Activated naive CD4-positive, alpha-beta T cell treated with anti-CD3 and anti-CD28 coated beads for 36 hours (primary cell): ENCODE measurements at regions not wholly inside any gene's neighbourhood (a gene's known extent, or its start where the extent isn't known, plus 50 kb on each side); places are given as distances from the start of the nearest gene placed in this dataset.

Source experiments
- CTCF ChIA-PET: fragments of 350-600 bp; sonication (Branson Sonifier 250); formaldehyde crosslinking; loops from one replicate; lab custom pipeline; 2021; ENCODE audit warnings: antibody characterized with exemption; lab: Charles Lee
- DNase-seq: peaks from one replicate; pipeline ENCODE4 v3.0.0-alpha.2; 2020
- H3K27ac Mint-ChIP-seq: one replicate; pipeline ENCODE4 v1.8.0; 2021; ENCODE audit warnings: mild to moderate bottlenecking, mixed read lengths
- H3K27me3 Mint-ChIP-seq: one replicate; pipeline ENCODE4 v1.8.0; 2021; ENCODE audit warnings: low read depth, mixed read lengths
- H3K36me3 Mint-ChIP-seq: one replicate; pipeline ENCODE4 v1.8.0; 2021; ENCODE audit warnings: low read depth, mixed read lengths
- H3K4me1 Mint-ChIP-seq: one replicate; pipeline ENCODE4 v1.8.0; 2021; ENCODE audit warnings: low read depth, mixed read lengths
- H3K4me3 Mint-ChIP-seq: one replicate; pipeline ENCODE4 v1.8.0; 2021; ENCODE audit warnings: mild to moderate bottlenecking, moderate library complexity, mixed read lengths
- H3K9me3 Mint-ChIP-seq: one replicate; pipeline ENCODE4 v1.8.0; 2021; ENCODE audit warnings: mixed read lengths
- intact Hi-C: fragments of 100-400 bp; cut with micrococcal nuclease; formaldehyde crosslinking; loops from one replicate; pipeline ENCODE4 v1.15.1; 2023

DNA sequence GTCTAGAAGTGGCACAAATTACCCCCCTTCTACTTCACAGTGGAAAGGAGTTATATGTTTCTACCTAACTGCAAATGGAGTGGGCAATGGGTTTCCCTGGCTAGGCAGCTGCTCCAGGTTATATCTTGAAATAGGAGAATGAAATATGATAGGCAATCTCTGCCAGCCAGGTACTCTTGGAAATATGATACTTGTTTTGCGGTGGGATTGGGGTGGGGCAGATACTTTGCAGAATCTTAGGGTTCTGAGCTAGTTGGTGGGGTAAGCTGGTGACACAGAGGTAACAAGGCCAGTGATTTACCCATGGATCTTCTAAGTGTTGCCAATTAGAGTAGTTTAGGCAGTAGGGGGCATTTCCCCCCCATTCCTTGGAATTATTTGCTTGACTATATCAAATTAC lies 140.1 kb downstream of the ATP23 start:
- no peaks in the 10 kb centered on the region for H3K36me3 Mint-ChIP-seq
- H3K27me3 Mint-ChIP-seq = peaks cover 2% of the 10 kb centered on the region
- CTCF ChIA-PET = no interaction called here
- no peaks in the 10 kb centered on the region for H3K9me3 Mint-ChIP-seq
- no peak for DNase-seq
- no peak overlapping the region for H3K27ac Mint-ChIP-seq
- no peak overlapping the region for H3K4me3 Mint-ChIP-seq
- intact Hi-C loops = no loop called here
- H3K4me1 Mint-ChIP-seq = no peaks in the 10 kb centered on the region

DNA sequence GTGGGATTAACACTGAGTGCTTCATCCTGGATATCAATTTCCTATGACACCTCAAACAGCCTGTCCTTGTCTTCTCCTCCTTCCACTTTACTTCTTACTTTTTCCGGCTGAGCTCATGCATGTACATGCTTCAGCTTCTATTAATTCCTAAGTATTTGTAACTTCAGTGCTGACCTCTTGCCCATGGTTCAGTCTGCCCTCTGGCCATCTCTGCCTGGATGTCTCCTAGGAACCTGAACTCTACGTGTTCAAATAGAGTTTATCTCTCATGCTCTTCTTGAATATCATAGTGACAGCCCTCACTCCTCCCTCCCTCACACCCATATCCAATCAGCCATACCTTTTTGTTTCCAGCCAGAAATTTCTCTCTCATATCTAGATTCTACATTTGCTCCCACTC lies 141.6 kb downstream of the ATP23 start:
- Mint-ChIP-seq H3K27me3 (peaks cover 2% of the 10 kb centered on the region), H3K9me3 (no peaks in the 10 kb centered on the region), H3K4me3 (no peak overlapping the region), H3K4me1 (no peaks in the 10 kb centered on the region), H3K36me3 (no peaks in the 10 kb centered on the region), H3K27ac (no peak overlapping the region)
- intact Hi-C loops = no loop called here
- CTCF ChIA-PET = no interaction called here
- DNase-seq = no peak

DNA sequence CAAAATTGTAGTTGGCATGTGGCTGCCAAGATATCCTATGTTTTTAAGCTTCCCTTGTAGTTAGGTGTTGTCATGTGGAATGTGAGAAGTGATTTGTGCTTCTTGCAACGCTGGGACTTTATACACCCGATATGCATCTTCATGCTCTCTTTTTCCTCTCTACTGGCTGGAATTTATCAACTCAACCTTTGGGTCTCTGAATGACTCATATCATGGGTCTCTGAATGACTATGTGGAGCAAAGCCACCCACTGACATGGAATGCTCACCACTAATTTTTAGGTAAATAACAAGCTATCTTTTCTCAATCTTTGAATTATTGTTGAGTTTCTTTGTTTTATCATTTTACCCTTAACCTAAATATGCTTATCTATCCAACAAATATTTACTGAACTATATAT lies 144.6 kb downstream of the ATP23 start:
- DNase-seq = no peak
- H3K36me3 Mint-ChIP-seq = no peaks in the 10 kb centered on the region
- no peak overlapping the region for H3K4me3 Mint-ChIP-seq
- H3K9me3 Mint-ChIP-seq = no peaks in the 10 kb centered on the region
- no peaks in the 10 kb centered on the region for H3K4me1 Mint-ChIP-seq
- intact Hi-C loops = no loop called here
- H3K27ac Mint-ChIP-seq = no peak overlapping the region
- peaks cover 2% of the 10 kb centered on the region for H3K27me3 Mint-ChIP-seq
- CTCF ChIA-PET = no interaction called here

DNA sequence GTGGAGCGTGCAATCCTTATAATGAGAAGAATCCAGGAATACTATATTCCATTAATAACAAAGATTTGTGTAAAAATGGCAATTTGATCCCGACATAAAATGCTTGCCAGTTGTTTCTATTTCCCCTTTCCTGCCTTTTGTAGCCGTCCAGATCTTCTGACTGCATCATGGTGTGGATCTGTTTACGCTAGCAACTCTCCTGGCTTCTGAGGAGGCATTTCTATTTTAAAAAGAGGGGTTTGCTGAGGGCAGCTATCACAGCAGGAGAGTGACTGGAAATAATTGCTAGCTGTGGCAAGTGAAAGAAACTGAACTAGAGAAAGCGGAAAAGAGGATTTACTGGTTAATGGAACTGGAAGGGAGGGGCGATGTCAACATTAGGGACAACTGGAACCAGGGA lies 145.6 kb downstream of the ATP23 start:
- DNase-seq = no peak
- intact Hi-C loops = no loop called here
- Mint-ChIP-seq H3K9me3 (no peaks in the 10 kb centered on the region), H3K4me3 (no peak overlapping the region), H3K27me3 (peaks cover 6% of the 10 kb centered on the region), H3K4me1 (no peaks in the 10 kb centered on the region), H3K36me3 (no peaks in the 10 kb centered on the region), H3K27ac (no peak overlapping the region)
- CTCF ChIA-PET = interaction anchor here (0.7 kb wide), 1 partner anchor 250 kb away, joined by 3 read pairs; no protein-coding TSS in a partner anchor

DNA sequence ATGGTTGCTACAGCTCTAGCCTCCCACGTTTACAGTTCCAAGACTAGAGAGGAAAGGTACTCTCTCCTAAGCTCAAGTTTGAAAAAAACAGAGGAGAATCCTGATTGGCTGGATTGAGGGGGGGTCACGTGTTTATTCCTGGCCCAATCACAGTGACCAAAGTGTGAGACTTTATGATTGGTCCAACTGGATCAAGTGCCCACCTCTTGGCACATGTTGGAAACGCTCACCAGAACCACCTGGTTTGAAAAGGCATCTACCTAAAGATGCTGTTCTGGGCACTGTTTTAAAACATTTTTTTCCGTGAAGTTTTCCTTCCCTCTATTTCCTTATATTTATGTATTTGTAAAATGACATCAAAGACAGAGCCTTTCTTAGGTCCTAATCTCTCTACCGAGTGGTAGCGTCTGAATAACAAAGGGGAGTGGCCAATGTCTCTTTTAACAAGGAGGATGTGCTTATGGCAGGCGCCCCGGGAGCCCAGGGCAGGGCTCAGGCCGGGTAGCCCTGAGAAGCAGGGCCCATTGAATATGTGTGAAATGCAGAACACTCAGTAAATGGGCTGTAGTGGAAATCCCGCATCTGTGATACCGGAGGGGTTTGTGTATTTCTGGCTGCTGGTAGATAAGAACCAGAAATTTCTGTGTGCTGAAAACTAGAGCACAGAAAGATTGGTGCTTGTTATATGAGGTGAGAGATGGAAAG lies 146.2 kb downstream of the ATP23 start:
- Mint-ChIP-seq H3K4me3 (no peak overlapping the region), H3K27me3 (peaks cover 6% of the 10 kb centered on the region), H3K36me3 (no peaks in the 10 kb centered on the region), H3K9me3 (no peaks in the 10 kb centered on the region), H3K4me1 (no peaks in the 10 kb centered on the region), H3K27ac (no peak overlapping the region)
- DNase-seq = no peak
- CTCF ChIA-PET = interaction anchor here (0.7 kb wide), 1 partner anchor 250 kb away, joined by 3 read pairs; no protein-coding TSS in a partner anchor
- intact Hi-C loops = no loop called here

DNA sequence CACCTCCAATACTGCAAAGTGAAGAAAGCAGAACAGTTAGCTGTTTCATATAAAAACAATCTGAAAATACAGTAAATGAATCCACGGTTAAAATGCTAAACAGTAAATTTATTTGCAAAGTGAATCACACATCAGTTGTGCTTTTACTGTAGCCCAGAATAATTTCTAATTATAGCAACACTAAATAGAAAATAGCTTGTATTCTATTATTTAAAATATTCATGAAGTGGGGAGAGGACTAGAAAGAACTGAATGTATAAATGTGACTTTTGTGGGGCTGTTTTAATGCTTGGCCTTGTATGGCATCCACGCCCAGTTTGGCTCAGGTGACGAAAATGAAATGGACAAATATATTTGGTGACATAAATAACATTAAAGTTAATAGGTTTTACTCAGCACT lies 148.2 kb downstream of the ATP23 start:
- no peak overlapping the region for H3K4me3 Mint-ChIP-seq
- H3K9me3 Mint-ChIP-seq = no peaks in the 10 kb centered on the region
- DNase-seq = no peak
- no peaks in the 10 kb centered on the region for H3K4me1 Mint-ChIP-seq
- no peaks in the 10 kb centered on the region for H3K36me3 Mint-ChIP-seq
- CTCF ChIA-PET = no interaction called here
- peaks cover 6% of the 10 kb centered on the region for H3K27me3 Mint-ChIP-seq
- H3K27ac Mint-ChIP-seq = no peak overlapping the region
- intact Hi-C loops = no loop called here

DNA sequence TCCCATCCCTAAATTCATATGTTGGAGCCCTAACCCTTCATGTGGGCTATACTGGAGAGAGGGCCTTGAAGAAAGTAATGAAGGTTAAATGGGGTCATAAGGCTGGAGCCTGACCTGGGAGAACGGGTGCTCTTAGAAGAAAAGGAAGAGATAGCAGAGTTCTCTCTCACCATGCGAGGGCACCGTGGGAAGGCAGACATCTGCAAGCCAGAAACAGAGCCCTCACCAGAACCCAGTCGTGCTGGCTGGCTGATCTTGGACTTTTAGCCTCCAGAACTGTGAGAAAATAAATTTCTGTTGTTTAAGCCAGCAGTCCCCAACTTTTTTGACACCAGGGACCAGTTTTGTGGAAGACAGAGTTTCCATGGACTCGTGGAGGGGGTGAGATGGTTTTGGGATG lies 149.3 kb downstream of the ATP23 start:
- CTCF ChIA-PET = no interaction called here
- Mint-ChIP-seq H3K4me3 (no peak overlapping the region), H3K9me3 (no peaks in the 10 kb centered on the region), H3K27me3 (peaks cover 6% of the 10 kb centered on the region), H3K36me3 (no peaks in the 10 kb centered on the region), H3K27ac (no peak overlapping the region), H3K4me1 (no peaks in the 10 kb centered on the region)
- intact Hi-C loops = no loop called here
- DNase-seq = no peak

DNA sequence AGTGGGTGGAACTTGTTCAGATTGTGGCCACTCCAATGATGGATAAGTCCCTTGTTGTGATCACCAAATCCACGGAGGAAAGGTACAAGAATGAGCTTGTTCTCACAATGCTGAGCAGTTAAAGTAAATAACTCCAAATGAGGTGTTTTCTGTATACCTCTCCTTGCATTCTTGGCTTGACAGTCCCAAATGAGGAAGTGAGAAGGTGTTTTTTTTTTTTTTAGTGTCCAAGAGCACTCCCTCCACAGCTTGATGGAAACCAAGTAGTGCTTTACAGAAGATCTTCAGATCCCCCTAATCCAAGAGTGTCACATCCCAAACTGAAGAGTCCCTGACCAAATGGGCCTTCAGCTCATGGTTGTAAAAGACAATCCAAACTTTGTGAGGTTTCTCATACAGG lies 153.6 kb downstream of the ATP23 start:
- H3K27me3 Mint-ChIP-seq = peaks cover 7% of the 10 kb centered on the region
- H3K9me3 Mint-ChIP-seq = no peaks in the 10 kb centered on the region
- DNase-seq = no peak
- CTCF ChIA-PET = no interaction called here
- intact Hi-C loops = no loop called here
- H3K27ac Mint-ChIP-seq = no peak overlapping the region
- no peaks in the 10 kb centered on the region for H3K4me1 Mint-ChIP-seq
- no peak overlapping the region for H3K4me3 Mint-ChIP-seq
- no peaks in the 10 kb centered on the region for H3K36me3 Mint-ChIP-seq

DNA sequence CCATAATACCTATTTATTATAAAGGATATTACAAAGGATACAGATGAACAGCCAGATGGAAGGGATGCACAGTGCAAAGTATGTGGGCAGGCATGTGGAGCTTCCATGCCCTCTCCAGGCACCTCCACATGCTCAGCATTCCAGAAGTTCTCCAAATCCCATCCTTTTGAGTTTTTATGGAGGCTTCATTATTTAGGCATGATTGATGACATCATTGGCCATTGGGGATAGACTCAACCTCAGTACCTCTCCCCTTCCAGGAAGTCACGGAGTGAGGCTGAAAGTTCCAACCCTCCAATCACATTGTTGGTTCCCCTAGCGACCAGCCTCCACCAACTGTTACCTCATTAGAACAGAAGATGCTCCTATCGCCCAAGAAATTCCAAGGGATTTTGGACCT lies 156.4 kb downstream of the ATP23 start:
- intact Hi-C loops = no loop called here
- H3K27ac Mint-ChIP-seq = no peak overlapping the region

DNA sequence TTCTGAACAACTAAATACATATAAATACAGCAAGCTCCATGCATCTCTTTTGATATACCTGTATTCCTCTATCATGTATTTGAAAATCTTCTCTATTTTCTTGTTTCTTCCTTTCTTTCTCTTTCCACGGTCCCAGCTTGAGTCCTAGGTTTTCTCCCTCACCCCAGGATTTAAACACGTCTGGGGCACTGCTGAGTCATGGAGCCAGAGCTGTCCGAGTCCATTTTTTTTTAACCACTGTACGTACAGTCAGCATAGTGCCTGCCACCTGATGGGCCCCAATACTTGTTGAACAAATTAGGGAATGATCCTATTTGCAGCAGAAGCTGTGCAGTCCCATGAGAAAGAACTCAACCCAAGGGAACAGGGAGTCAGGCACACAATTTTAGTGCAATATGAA lies 158.1 kb downstream of the ATP23 start:
- Mint-ChIP-seq H3K27me3 (peaks cover 4% of the 10 kb centered on the region), H3K27ac (no peak overlapping the region), H3K4me3 (no peak overlapping the region), H3K36me3 (no peaks in the 10 kb centered on the region), H3K9me3 (no peaks in the 10 kb centered on the region), H3K4me1 (no peaks in the 10 kb centered on the region)
- intact Hi-C loops = no loop called here
- DNase-seq = no peak
- CTCF ChIA-PET = no interaction called here

More for the DNA sequence above, 156.4 kb downstream of the ATP23 start:
- DNase-seq = no peak
- Mint-ChIP-seq H3K9me3 (no peaks in the 10 kb centered on the region), H3K36me3 (no peaks in the 10 kb centered on the region), H3K4me3 (no peak overlapping the region), H3K4me1 (no peaks in the 10 kb centered on the region), H3K27me3 (peaks cover 4% of the 10 kb centered on the region)
- CTCF ChIA-PET = interaction anchor here (0.8 kb wide), 1 partner anchor 170 kb away, joined by 4 read pairs; no protein-coding TSS in a partner anchor

DNA sequence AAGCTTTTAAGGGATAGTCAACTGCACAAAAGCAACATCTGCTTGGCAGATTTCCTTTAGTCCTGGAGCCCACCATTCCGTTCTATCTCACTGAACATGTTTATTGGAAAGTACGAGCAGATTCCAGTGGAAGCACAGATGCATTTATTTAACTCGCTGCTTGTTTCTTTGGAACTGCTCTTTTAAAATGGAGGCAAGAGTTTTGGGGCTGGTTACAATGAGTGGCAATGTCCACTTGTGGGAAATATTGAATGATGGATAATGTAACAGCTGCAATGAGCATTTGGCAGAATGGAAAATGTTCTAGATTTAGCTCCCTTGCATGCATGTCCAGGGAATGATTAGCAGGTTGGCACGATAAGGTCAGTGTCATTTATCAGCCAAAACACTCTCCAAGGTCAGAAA lies 163.0 kb downstream of the ATP23 start:
- no peaks in the 10 kb centered on the region for H3K27me3 Mint-ChIP-seq
- no peak overlapping the region for H3K27ac Mint-ChIP-seq
- no peak for DNase-seq
- H3K9me3 Mint-ChIP-seq = no peaks in the 10 kb centered on the region
- CTCF ChIA-PET = no interaction called here
- intact Hi-C loops = no loop called here
- no peak overlapping the region for H3K4me3 Mint-ChIP-seq
- H3K4me1 Mint-ChIP-seq = no peaks in the 10 kb centered on the region
- no peaks in the 10 kb centered on the region for H3K36me3 Mint-ChIP-seq

DNA sequence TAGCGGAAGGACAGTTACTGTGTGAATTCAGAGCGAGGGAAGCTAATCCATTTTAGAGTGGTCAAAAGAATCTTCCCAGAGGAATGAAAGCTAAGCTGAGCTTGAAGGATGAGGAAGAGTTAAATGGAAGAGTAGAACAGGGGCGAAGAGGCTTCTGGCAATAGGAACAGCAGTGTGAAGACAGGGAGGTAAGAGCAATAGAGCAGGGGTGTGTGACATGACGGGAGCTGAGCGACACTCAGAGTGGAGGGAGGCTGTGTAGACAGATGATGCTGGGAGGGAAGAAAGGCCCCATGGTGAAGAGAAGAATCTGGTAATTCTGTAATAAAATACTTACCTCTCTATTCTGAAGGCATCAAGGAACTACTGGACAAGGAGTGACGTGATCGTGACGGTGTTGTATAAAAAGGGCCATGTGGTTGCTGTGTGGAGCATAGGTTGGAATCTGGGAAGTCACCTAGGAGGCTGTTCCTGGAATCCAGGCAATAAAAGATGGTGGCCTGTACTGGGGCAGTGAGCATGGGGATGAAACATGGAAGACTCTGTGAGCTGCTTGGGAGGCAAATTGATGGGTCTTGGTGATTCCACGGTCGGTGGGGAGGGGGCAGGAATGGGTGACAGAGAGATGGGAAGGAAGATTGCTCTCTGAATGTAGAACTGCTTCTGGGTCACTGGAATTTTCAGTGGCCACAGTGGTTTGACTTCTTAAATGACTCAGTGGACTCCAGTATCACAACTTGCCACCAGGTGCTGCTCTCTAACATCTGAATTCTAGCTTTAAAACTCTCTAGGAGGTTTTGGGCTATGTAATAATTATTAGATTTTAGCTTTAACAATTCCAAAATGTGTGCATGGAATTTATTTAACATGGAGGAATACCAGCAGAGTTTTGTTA lies 164.1 kb downstream of the ATP23 start:
- H3K27ac Mint-ChIP-seq = no peak overlapping the region
- H3K9me3 Mint-ChIP-seq = no peaks in the 10 kb centered on the region
- intact Hi-C loops = no loop called here
- H3K36me3 Mint-ChIP-seq = no peaks in the 10 kb centered on the region
- no peaks in the 10 kb centered on the region for H3K27me3 Mint-ChIP-seq
- no peaks in the 10 kb centered on the region for H3K4me1 Mint-ChIP-seq
- no peak overlapping the region for H3K4me3 Mint-ChIP-seq
- CTCF ChIA-PET = interaction anchor here (0.6 kb wide), 1 partner anchor 259 kb away, joined by 4 read pairs; the partner anchor contains the start of gene CTDSP2
- DNase-seq = no peak
